HepG2 (cell line): ENCODE measurements at regions not wholly inside any gene's neighbourhood (a gene's known extent, or its start where the extent isn't known, plus 50 kb on each side); places are given as distances from the start of the nearest gene placed in this dataset.

Experiments used
- ATAC-seq: fragments of 200-7000 bp; cut with Tn5 transposase; 3 replicates; pipeline ENCODE4 v1.9.1; 2020; ENCODE audit warnings: mild to moderate bottlenecking, moderate library complexity
- BruUV-seq: library from RNA; stranded (reverse); fragments of 400-500 nt; replicated peaks from 2 replicates; lab custom pipeline; 2021; lab: Mats Ljungman, UMichigan
- CTCF ChIA-PET: fragments of 300-600 bp; formaldehyde crosslinking; extraction: SDS; loops from one replicate; lab custom pipeline; 2021; ENCODE audit warnings: low total read pairs, inconsistent platforms, low intra/inter-chr PET ratio; lab: Yijun Ruan, JAX
- POLR2A ChIA-PET: fragments of 350-600 bp; sonication (Branson Sonifier 250); formaldehyde crosslinking; loops from one replicate; lab custom pipeline; 2020; ENCODE audit warnings: antibody characterized with exemption, inconsistent platforms; lab: Yijun Ruan, JAX
- DNase-seq: peaks from one replicate; pipeline ENCODE4 v3.0.0-alpha.2; 2015; ENCODE audit warnings: low spot score
- FAIRE-seq: peaks from 3 replicates; lab custom pipeline; 2011; peaks lifted over from hg19 to GRCh38; lab: Jason Lieb, UNC
- H2AFZ ChIP-seq: one replicate; pipeline ENCODE4 v1.6.1; 2011; ENCODE audit warnings: low read length, inconsistent platforms
- H3K27ac ChIP-seq: fragments of 300-600 bp; 3 replicates; pipeline ENCODE4 v1.8.0; 2011; ENCODE audit warnings: mixed run types, mild to moderate bottlenecking, mixed read lengths, low read length, inconsistent platforms; ENCODE audit not compliant: insufficient read depth; ENCODE audit errors: extremely low read length
- H3K27me3 ChIP-seq, 2 experiments: fragments of 200-600 bp in 1 of 2; 2 replicates in 1 of 2; 3 replicates in 1 of 2; pipeline versions ENCODE4 v1.6.0 to v1.8.0; 2011; ENCODE audit warnings: low read length in 2 of 2, mild to moderate bottlenecking in 2 of 2, moderate library complexity in 2 of 2, inconsistent platforms in 1 of 2; ENCODE audit not compliant: insufficient read depth in 2 of 2, control insufficient read depth in 1 of 2
- H3K36me3 ChIP-seq, 2 experiments: fragments of 200-600 bp in 1 of 2; replicated peaks in 1 of 2; 2 replicates in 1 of 2; 3 replicates in 1 of 2; pipeline versions ENCODE4 v1.5.1 to v1.8.0; 2011; ENCODE audit warnings: low read length in 2 of 2, inconsistent platforms in 1 of 2; ENCODE audit not compliant: insufficient read depth in 2 of 2, control insufficient read depth in 1 of 2
- H3K4me1 ChIP-seq: 2 replicates; pipeline ENCODE4 v1.5.1; 2012; ENCODE audit warnings: low read length, inconsistent platforms; ENCODE audit not compliant: insufficient read depth
- H3K4me2 ChIP-seq: 2 replicates; pipeline ENCODE4 v1.6.0; 2011; ENCODE audit warnings: low read depth, low read length, inconsistent platforms
- H3K4me3 ChIP-seq, 3 experiments: fragments of 200-600 bp in 1 of 3; sonication (generic), shearing (Covaris generic) in 1 of 3; replicated peaks in 1 of 3; 2 replicates each; pipeline ENCODE4 v1.5.1; 2011 to 2016; ENCODE audit warnings: low read length in 3 of 3, inconsistent platforms in 2 of 3, low read depth in 2 of 3, mild to moderate bottlenecking in 2 of 3, control low read depth in 1 of 3, mixed read lengths in 1 of 3; ENCODE audit not compliant: insufficient read depth in 1 of 3
- H3K79me2 ChIP-seq: one replicate; pipeline ENCODE4 v1.6.1; 2011; ENCODE audit warnings: low read length, inconsistent platforms; ENCODE audit not compliant: insufficient read depth
- H3K9ac ChIP-seq: 2 replicates; pipeline ENCODE4 v1.6.0; 2011; ENCODE audit warnings: mild to moderate bottlenecking, low read depth, low read length, inconsistent platforms; ENCODE audit not compliant: insufficient read depth
- H3K9me3 ChIP-seq: 2 replicates; pipeline ENCODE4 v1.5.1; 2012; ENCODE audit warnings: mild to moderate bottlenecking, low read length
- H4K20me1 ChIP-seq: 2 replicates; pipeline ENCODE4 v1.6.0; 2011; ENCODE audit warnings: inconsistent platforms, mild to moderate bottlenecking, low read length, moderate library complexity; ENCODE audit not compliant: insufficient read depth
- GLI4 ChIP-seq: sonication (generic); formaldehyde crosslinking; IDR thresholded peaks from 2 replicates; pipeline ENCODE4 v1.5.1; 2020; ENCODE audit warnings: missing genetic modification reagents, mild to moderate bottlenecking, moderate library complexity, borderline replicate concordance
- MTA3 ChIP-seq: sonication (generic); formaldehyde crosslinking; IDR thresholded peaks from 2 replicates; pipeline ENCODE4 v1.4.0; 2020; ENCODE audit warnings: missing genetic modification reagents
- ONECUT2 ChIP-seq: sonication (generic); formaldehyde crosslinking; IDR thresholded peaks from 2 replicates; pipeline ENCODE4 v1.4.0; 2020; ENCODE audit warnings: missing genetic modification reagents
- ZNF20 ChIP-seq: sonication (generic); formaldehyde crosslinking; IDR thresholded peaks from 2 replicates; pipeline ENCODE4 v1.4.0; 2020; ENCODE audit warnings: mild to moderate bottlenecking, moderate library complexity, missing genetic modification reagents
- ZNF335 ChIP-seq: sonication (generic); formaldehyde crosslinking; IDR thresholded peaks from 2 replicates; pipeline ENCODE4 v1.4.0; 2020; ENCODE audit warnings: missing genetic modification reagents
- ZNF431 ChIP-seq: sonication (generic); formaldehyde crosslinking; IDR thresholded peaks from 2 replicates; pipeline ENCODE4 v1.9.0; 2022; ENCODE audit warnings: missing genetic modification reagents, low read depth, mild to moderate bottlenecking, borderline replicate concordance
- ZNF432 ChIP-seq: sonication (generic); formaldehyde crosslinking; IDR thresholded peaks from 2 replicates; pipeline ENCODE4 v1.5.0; 2020; ENCODE audit warnings: missing genetic modification reagents, mild to moderate bottlenecking, borderline replicate concordance
- ZNF563 ChIP-seq: sonication (generic); formaldehyde crosslinking; IDR thresholded peaks from 2 replicates; pipeline ENCODE4 v1.8.0; 2022; ENCODE audit warnings: mild to moderate bottlenecking, moderate library complexity, missing genetic modification reagents
- ZNF816 ChIP-seq: sonication (generic); formaldehyde crosslinking; IDR thresholded peaks from 2 replicates; pipeline ENCODE4 v1.8.0; 2022; ENCODE audit warnings: missing genetic modification reagents, mild to moderate bottlenecking, borderline replicate concordance
- WGBS: methylation state at CpG from one replicate; pipeline ENCODE4 v1.1.6; 2017; ENCODE audit warnings: low lambda C conversion rate; 5-methylcytosine and 5-hydroxymethylcytosine counted together
- in situ Hi-C: cut with HindIII; loops from 2 replicates; pipeline ENCODE4 v1.10.0; 2017; ENCODE audit warnings: low pct_unique_long_range_greater_than_20kb; ENCODE audit not compliant: extremely low pct_ligation_motif_present
- intact Hi-C: fragments of 100-400 bp; cut with micrococcal nuclease; formaldehyde crosslinking; loops from one replicate; pipeline ENCODE4 v1.10.0; 2022; ENCODE audit not compliant: unreplicated experiment
- TF ChIP-seq, protein P1 (sequence below): sonication (generic); formaldehyde crosslinking; IDR thresholded peaks from 2 replicates; pipeline ENCODE4 v1.4.0; 2020; ENCODE audit warnings: missing genetic modification reagents
- TF ChIP-seq, protein P2 (sequence below): sonication (generic); formaldehyde crosslinking; IDR thresholded peaks from 2 replicates; pipeline ENCODE4 v1.4.0; 2020; ENCODE audit warnings: missing genetic modification reagents, borderline replicate concordance
- TF ChIP-seq, protein P3 (sequence below): sonication (generic); formaldehyde crosslinking; IDR thresholded peaks from 2 replicates; pipeline ENCODE4 v1.4.0; 2020; ENCODE audit warnings: mild to moderate bottlenecking, missing genetic modification reagents

DNA sequence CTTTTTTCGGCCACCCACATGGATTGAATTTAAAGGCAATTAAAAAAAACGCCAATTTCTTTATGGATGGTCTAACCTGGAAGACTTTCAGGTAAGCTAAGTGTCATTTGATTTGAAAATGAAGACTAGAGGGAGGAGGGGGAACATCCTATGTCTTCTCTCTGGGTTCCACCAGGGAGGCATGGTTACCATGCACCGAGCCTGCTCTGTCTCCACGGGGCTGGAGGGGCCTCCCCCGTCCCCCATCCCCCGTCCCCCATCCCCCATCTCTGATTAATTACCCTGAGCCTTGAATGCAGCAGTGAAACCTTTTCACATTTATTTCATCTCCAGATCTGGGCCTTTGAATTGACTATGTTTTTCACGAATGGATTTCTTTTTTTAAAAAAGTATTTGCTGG, 135.1 kb downstream of the TLR5 start (continued):
- TF ChIP-seq, protein P1, sequence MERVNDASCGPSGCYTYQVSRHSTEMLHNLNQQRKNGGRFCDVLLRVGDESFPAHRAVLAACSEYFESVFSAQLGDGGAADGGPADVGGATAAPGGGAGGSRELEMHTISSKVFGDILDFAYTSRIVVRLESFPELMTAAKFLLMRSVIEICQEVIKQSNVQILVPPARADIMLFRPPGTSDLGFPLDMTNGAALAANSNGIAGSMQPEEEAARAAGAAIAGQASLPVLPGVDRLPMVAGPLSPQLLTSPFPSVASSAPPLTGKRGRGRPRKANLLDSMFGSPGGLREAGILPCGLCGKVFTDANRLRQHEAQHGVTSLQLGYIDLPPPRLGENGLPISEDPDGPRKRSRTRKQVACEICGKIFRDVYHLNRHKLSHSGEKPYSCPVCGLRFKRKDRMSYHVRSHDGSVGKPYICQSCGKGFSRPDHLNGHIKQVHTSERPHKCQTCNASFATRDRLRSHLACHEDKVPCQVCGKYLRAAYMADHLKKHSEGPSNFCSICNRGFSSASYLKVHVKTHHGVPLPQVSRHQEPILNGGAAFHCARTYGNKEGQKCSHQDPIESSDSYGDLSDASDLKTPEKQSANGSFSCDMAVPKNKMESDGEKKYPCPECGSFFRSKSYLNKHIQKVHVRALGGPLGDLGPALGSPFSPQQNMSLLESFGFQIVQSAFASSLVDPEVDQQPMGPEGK (CRISPR knock-in tag) = no peak
- no peak for TF ChIP-seq GLI4 (CRISPR knock-in tag)
- TF ChIP-seq, protein P2, sequence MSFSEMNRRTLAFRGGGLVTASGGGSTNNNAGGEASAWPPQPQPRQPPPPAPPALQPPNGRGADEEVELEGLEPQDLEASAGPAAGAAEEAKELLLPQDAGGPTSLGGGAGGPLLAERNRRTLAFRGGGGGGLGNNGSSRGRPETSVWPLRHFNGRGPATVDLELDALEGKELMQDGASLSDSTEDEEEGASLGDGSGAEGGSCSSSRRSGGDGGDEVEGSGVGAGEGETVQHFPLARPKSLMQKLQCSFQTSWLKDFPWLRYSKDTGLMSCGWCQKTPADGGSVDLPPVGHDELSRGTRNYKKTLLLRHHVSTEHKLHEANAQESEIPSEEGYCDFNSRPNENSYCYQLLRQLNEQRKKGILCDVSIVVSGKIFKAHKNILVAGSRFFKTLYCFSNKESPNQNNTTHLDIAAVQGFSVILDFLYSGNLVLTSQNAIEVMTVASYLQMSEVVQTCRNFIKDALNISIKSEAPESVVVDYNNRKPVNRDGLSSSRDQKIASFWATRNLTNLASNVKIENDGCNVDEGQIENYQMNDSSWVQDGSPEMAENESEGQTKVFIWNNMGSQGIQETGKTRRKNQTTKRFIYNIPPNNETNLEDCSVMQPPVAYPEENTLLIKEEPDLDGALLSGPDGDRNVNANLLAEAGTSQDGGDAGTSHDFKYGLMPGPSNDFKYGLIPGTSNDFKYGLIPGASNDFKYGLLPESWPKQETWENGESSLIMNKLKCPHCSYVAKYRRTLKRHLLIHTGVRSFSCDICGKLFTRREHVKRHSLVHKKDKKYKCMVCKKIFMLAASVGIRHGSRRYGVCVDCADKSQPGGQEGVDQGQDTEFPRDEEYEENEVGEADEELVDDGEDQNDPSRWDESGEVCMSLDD (CRISPR knock-in tag) = no peak

DNA sequence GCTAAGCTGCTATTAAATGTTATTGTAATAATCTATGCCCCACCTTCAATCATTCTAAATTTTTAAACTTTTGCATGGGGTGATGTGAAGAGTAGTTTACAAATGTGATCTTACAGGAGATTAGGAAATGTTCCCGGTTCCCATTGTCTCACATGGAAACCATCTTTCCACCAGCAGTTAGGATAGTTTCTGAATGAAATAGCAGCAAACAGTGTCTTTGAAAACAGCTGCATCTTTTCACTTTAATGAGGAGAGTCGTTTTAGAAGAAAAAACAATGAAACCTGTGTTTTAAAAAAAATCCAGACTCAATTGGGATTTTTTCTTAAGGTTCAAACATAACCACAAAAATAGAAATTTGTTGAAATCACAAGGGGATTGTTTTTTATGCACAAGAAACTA, 134.2 kb downstream of the TLR5 start:
- Histone ChIP-seq H4K20me1 (no peaks in the 10 kb centered on the region), H3K4me2 (no peak overlapping the region), H3K4me3 (no peak overlapping the region), H3K9me3 (no peaks in the 10 kb centered on the region), H2AFZ (no peak overlapping the region), H3K4me1 (peaks cover 53% of the 10 kb centered on the region), H3K79me2 (no peaks in the 10 kb centered on the region), H3K9ac (no peak overlapping the region), H3K27me3 (no peaks in the 10 kb centered on the region), H3K36me3 (no peaks in the 10 kb centered on the region), H3K27ac (no peak overlapping the region)
- no peak for FAIRE-seq
- in situ Hi-C loops = no loop called here
- intact Hi-C loops = no loop called here
- no peak for ATAC-seq
- no peak for TF ChIP-seq ZNF432 (CRISPR knock-in tag)
- TF ChIP-seq ZNF431 (CRISPR knock-in tag) = no peak
- TF ChIP-seq, protein P3, sequence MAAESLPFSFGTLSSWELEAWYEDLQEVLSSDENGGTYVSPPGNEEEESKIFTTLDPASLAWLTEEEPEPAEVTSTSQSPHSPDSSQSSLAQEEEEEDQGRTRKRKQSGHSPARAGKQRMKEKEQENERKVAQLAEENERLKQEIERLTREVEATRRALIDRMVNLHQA (CRISPR knock-in tag) = no peak
- no peak for TF ChIP-seq MTA3 (CRISPR knock-in tag)
- TF ChIP-seq ZNF816 = no peak
- TF ChIP-seq ZNF563 (CRISPR knock-in tag) = no peak
- TF ChIP-seq ONECUT2 (CRISPR knock-in tag) = no peak
- no peak for TF ChIP-seq ZNF335 (CRISPR knock-in tag)
- no peak for TF ChIP-seq ZNF20 (CRISPR knock-in tag)
- BruUV-seq = no TSS peak
- ChIA-PET CTCF (no interaction called here), POLR2A (no interaction called here)
- DNase-seq = no peak
- WGBS = 31% methylated on average over 2 of the region's 2 CpGs
